HG02678 (cell line): ENCODE measurements at regions not wholly inside any gene's neighbourhood (a gene's known extent, or its start where the extent isn't known, plus 50 kb on each side); places are given as distances from the start of the nearest gene placed in this dataset.

Source experiments
- ATAC-seq: cut with Tn5 transposase; IDR thresholded peaks from one replicate; pipeline ENCODE4 v1.9.1; 2021; ENCODE audit warnings: mild to moderate bottlenecking, moderate library complexity; ENCODE audit not compliant: unreplicated experiment

GRCh38 chr6:135789375-135790050 lies 62.0 kb upstream of the PDE7B start:
- no peak for ATAC-seq

- no peak for ATAC-seq
Observed at GRCh38 chr6:135791441-135791840, 60.1 kb upstream of the PDE7B start.

- ATAC-seq = no peak
Observed at GRCh38 chr6:135796643-135797305, 54.7 kb upstream of the PDE7B start.

GRCh38 chr6:135797361-135797760 lies 54.1 kb upstream of the PDE7B start:
- no peak for ATAC-seq

GRCh38 chr6:135798751-135799515 lies 52.6 kb upstream of the PDE7B start:
- no peak for ATAC-seq
